ENCODE measurements at regions not wholly inside any gene's neighbourhood (a gene's known extent, or its start where the extent isn't known, plus 50 kb on each side); places are given as distances from the start of the nearest gene placed in this dataset.

DNA sequence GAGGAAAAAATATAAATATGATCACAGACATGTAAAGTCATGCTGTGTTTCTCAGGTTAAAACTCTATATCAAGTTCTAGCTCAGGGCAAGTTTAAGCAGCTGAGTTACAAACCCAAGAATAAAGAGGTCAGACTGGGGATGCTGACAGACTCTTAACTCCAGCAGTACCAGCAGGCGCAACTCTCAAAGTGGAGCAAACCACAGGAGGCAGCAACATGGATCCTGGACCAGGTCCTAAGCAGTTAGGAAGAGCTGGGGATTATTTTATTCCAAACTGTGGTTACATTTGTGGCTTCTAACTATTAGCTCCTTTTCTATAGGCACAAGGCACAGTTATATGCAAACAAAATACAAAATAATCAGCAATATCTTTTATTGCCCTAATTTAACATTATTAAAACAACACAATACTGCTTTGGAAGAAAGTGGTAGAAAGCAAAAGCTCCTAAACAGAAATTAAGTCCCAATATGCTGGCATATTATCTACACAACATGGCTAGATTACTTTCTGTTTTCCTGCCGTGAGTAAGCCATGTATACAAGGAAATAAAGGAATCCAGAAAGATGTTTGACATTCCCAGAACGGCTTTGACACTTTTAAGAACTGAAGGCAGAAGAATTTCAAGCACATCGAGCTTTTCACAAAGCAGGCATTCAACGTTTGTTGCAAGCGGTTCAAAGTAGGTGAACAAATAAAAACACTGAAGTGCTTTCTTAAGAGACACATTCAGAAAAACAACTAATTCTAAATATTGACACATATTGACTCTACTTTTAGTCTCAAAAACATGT is 378.8 kb upstream of the ZNF608 start:
- no peak for DNase-seq
- no peaks in the 10 kb centered on the region for H3K4me1 ChIP-seq (ENCODE audit: control insufficient read depth, insufficient read depth, low read length)
- 33% methylated on average over 3 of the region's 6 CpGs for WGBS (ENCODE audit: insufficient coverage)
- no peak overlapping the region for H3K27ac ChIP-seq (ENCODE audit: low read length)
- H3K27me3 ChIP-seq (ENCODE audit: control insufficient read depth, insufficient read depth, low read length), result no peaks in the 10 kb centered on the region
- no peaks in the 10 kb centered on the region for H3K36me3 ChIP-seq (ENCODE audit: control insufficient read depth, insufficient read depth, low read length)
- H3K4me3 ChIP-seq (ENCODE audit: low read length), result no peak overlapping the region
- no peaks in the 10 kb centered on the region for H3K9me3 ChIP-seq (replicated peaks; ENCODE audit: control insufficient read depth, low read depth, low read length)

GRCh38 chr5:125126050-125126449 is 379.6 kb upstream of the ZNF608 start:
- no peak overlapping the region for H3K27ac ChIP-seq (ENCODE audit: low read length)
- H3K9me3 ChIP-seq (replicated peaks; ENCODE audit: control insufficient read depth, low read depth, low read length), result no peaks in the 10 kb centered on the region
- no peaks in the 10 kb centered on the region for H3K4me1 ChIP-seq (ENCODE audit: control insufficient read depth, insufficient read depth, low read length)
- H3K27me3 ChIP-seq (ENCODE audit: control insufficient read depth, insufficient read depth, low read length), result no peaks in the 10 kb centered on the region
- no peak for DNase-seq
- H3K36me3 ChIP-seq (ENCODE audit: control insufficient read depth, insufficient read depth, low read length), result no peaks in the 10 kb centered on the region
- H3K4me3 ChIP-seq (ENCODE audit: low read length), result no peak overlapping the region

GRCh38 chr5:125129151-125129806 is 382.8 kb upstream of the ZNF608 start:
- Histone ChIP-seq H3K9me3 (replicated peaks; ENCODE audit: control insufficient read depth, low read depth, low read length) (no peaks in the 10 kb centered on the region), H3K27ac (ENCODE audit: low read length) (no peak overlapping the region), H3K36me3 (ENCODE audit: control insufficient read depth, insufficient read depth, low read length) (no peaks in the 10 kb centered on the region), H3K4me3 (ENCODE audit: low read length) (no peak overlapping the region), H3K4me1 (ENCODE audit: control insufficient read depth, insufficient read depth, low read length) (no peaks in the 10 kb centered on the region), H3K27me3 (ENCODE audit: control insufficient read depth, insufficient read depth, low read length) (no peaks in the 10 kb centered on the region)
- DNase-seq, result no peak
- no CpG with 5 or more reads among the region's 4 CpGs for WGBS (ENCODE audit: insufficient coverage)

DNA sequence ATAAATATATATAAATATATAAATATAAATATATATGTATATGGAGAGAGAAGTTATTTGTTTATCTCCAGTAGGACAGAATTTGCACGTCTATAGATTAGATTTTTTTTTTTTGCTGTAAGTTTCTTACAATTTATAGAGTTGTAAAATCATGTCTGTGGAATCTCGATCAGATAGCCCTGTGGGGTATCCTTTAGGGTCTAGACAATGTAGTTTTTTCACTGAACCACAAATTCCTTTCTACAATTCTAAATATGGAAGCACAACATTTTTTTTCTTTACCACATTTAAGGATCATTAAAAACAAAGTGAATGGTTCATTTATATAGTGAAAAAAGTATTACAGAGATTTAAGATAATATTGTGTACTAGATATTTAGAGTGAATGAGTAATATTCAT is 384.2 kb upstream of the ZNF608 start:
- H3K4me3 ChIP-seq (ENCODE audit: low read length), result no peak overlapping the region
- no peak for DNase-seq
- no peak overlapping the region for H3K27ac ChIP-seq (ENCODE audit: low read length)
- H3K9me3 ChIP-seq (replicated peaks; ENCODE audit: control insufficient read depth, low read depth, low read length), result no peaks in the 10 kb centered on the region
- H3K27me3 ChIP-seq (ENCODE audit: control insufficient read depth, insufficient read depth, low read length), result no peaks in the 10 kb centered on the region
- no peaks in the 10 kb centered on the region for H3K4me1 ChIP-seq (ENCODE audit: control insufficient read depth, insufficient read depth, low read length)
- no CpG with 5 or more reads among the region's 2 CpGs for WGBS (ENCODE audit: insufficient coverage)
- no peaks in the 10 kb centered on the region for H3K36me3 ChIP-seq (ENCODE audit: control insufficient read depth, insufficient read depth, low read length)

DNA sequence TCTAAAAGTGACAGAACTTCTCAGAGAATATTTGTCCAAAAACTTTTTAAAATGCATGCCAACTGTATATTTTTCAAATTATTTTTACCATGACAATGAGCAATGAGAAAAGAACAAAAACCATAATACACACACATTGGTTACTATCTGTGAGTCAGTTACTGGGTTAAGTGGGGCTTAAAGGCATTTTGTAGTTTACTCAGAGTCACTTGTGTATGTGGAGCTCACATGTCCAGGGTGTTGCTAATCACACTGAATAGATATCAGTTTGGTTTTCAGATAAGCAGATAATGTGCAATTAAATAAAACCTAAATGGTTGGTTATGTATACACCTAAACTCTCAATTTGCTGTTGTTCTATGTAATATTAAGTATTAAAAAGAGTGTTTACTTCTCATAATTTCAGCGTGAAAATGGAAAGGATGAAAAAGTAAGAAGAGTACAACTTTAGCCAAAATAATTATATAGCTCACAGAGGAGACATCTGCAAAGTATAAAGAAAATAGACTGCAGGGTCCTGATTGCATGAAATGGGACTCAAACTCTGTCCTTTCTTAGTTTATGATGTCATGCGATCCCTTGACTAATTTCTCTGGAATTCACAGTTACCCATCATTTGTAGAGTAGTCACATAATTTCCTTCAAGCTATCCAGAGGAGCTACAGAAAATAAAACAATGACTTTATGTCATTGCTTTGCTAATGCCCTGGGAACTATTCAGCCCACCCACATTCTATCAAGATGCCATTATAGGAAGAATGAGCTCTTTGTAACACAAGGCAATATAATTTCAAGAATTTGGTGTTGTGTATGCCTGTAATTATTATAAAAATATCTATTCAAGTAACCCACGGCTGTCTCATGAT is 388.0 kb upstream of the ZNF608 start:
- no peaks in the 10 kb centered on the region for H3K36me3 ChIP-seq (ENCODE audit: control insufficient read depth, insufficient read depth, low read length)
- no peak overlapping the region for H3K27ac ChIP-seq (ENCODE audit: low read length)
- H3K9me3 ChIP-seq (replicated peaks; ENCODE audit: control insufficient read depth, low read depth, low read length), result no peaks in the 10 kb centered on the region
- no peaks in the 10 kb centered on the region for H3K27me3 ChIP-seq (ENCODE audit: control insufficient read depth, insufficient read depth, low read length)
- WGBS (ENCODE audit: insufficient coverage), result no CpG with 5 or more reads among the region's 3 CpGs
- DNase-seq, result peak; percentile 87
- H3K4me3 ChIP-seq (ENCODE audit: low read length), result no peak overlapping the region
- no peaks in the 10 kb centered on the region for H3K4me1 ChIP-seq (ENCODE audit: control insufficient read depth, insufficient read depth, low read length)

GRCh38 chr5:125137535-125137934 is 391.1 kb upstream of the ZNF608 start:
- 92% methylated on average over 2 of the region's 3 CpGs for WGBS (ENCODE audit: insufficient coverage)

GRCh38 chr5:125138266-125138665 is 391.8 kb upstream of the ZNF608 start:
- Histone ChIP-seq H3K4me1 (ENCODE audit: control insufficient read depth, insufficient read depth, low read length) (peaks cover 2% of the 10 kb centered on the region), H3K9me3 (replicated peaks; ENCODE audit: control insufficient read depth, low read depth, low read length) (no peaks in the 10 kb centered on the region), H3K4me3 (ENCODE audit: low read length) (no peak overlapping the region), H3K27ac (ENCODE audit: low read length) (no peak overlapping the region), H3K27me3 (ENCODE audit: control insufficient read depth, insufficient read depth, low read length) (no peaks in the 10 kb centered on the region), H3K36me3 (ENCODE audit: control insufficient read depth, insufficient read depth, low read length) (no peaks in the 10 kb centered on the region)
- no CpG with 5 or more reads among the region's 1 CpG for WGBS (ENCODE audit: insufficient coverage)
- no peak for DNase-seq

More at GRCh38 chr5:125137535-125137934, 391.1 kb upstream of the ZNF608 start:
- Histone ChIP-seq H3K27me3 (ENCODE audit: control insufficient read depth, insufficient read depth, low read length) (no peaks in the 10 kb centered on the region), H3K36me3 (ENCODE audit: control insufficient read depth, insufficient read depth, low read length) (no peaks in the 10 kb centered on the region), H3K27ac (ENCODE audit: low read length) (no peak overlapping the region), H3K4me1 (ENCODE audit: control insufficient read depth, insufficient read depth, low read length) (peaks cover 2% of the 10 kb centered on the region), H3K9me3 (replicated peaks; ENCODE audit: control insufficient read depth, low read depth, low read length) (no peaks in the 10 kb centered on the region), H3K4me3 (ENCODE audit: low read length) (no peak overlapping the region)
- no peak for DNase-seq

DNA sequence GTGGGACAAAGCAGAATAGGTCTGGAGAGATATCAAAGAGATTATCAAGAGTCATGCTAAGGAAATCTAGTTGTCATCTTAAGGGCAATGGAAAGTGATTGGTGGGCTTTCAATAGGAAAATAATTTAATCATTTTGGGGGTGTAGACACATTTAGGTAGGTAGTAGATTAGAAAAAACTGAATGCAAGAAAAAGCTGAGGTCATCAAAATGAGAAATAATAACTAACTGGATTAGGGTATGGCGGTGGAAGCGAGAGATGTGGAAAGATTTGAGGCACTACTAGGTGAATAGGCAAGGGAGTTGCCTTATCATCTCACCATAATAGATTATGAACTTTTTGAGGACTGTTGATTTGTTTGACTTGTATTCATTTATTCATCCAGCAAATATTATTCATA is 393.2 kb upstream of the ZNF608 start:
- H3K27me3 ChIP-seq (ENCODE audit: control insufficient read depth, insufficient read depth, low read length), result no peaks in the 10 kb centered on the region
- peaks cover 2% of the 10 kb centered on the region for H3K4me1 ChIP-seq (ENCODE audit: control insufficient read depth, insufficient read depth, low read length)
- no peaks in the 10 kb centered on the region for H3K9me3 ChIP-seq (replicated peaks; ENCODE audit: control insufficient read depth, low read depth, low read length)
- no peak overlapping the region for H3K27ac ChIP-seq (ENCODE audit: low read length)
- DNase-seq, result no peak
- no peak overlapping the region for H3K4me3 ChIP-seq (ENCODE audit: low read length)
- H3K36me3 ChIP-seq (ENCODE audit: control insufficient read depth, insufficient read depth, low read length), result no peaks in the 10 kb centered on the region
- no CpG with 5 or more reads among the region's 2 CpGs for WGBS (ENCODE audit: insufficient coverage)

DNA sequence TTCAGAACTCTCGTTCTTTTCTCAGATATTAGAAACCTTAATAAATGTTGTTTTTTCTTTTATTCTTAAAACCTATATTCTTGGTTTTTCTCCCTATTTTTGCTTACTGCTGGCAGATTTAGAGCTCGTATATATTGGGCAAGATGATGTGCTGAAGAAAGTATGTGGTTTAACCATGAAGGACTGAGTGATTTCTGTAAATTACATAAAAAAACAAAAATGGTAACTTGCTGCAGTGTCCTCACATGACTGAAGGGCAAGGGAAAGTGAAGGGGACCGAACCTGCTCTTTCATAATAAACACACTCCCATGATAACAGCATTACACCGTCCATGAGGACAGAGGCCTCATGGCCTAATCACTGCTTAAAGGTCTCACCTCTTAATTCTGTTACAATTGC is 393.8 kb upstream of the ZNF608 start:
- no CpG with 5 or more reads among the region's 4 CpGs for WGBS (ENCODE audit: insufficient coverage)
- no peak for DNase-seq

DNA sequence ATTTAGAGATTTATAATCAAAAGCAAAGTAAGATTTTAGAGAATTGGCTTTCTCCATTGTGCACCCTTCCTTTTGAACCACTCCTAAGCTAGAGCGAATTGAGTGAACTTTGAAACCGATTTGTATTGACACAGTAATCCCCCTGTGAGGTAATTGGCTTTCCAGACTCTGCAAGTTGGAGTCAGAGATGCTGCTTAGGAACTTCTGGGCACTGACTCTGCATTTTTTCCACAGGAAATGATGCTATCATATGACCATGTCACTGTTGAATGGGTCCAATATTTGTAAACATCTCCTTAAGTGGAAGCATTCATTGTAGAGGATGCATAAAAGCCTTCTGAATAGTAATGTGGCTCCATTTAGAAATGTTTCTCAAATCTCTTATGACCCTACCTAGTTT is 394.4 kb upstream of the ZNF608 start:
- no peaks in the 10 kb centered on the region for H3K27me3 ChIP-seq (ENCODE audit: control insufficient read depth, insufficient read depth, low read length)
- peaks cover 2% of the 10 kb centered on the region for H3K4me1 ChIP-seq (ENCODE audit: control insufficient read depth, insufficient read depth, low read length)
- H3K9me3 ChIP-seq (replicated peaks; ENCODE audit: control insufficient read depth, low read depth, low read length), result no peaks in the 10 kb centered on the region
- H3K36me3 ChIP-seq (ENCODE audit: control insufficient read depth, insufficient read depth, low read length), result no peaks in the 10 kb centered on the region
- DNase-seq, result peak; percentile 98
- WGBS (ENCODE audit: insufficient coverage), result no CpG with 5 or more reads among the region's 2 CpGs
- peak overlapping the region; percentile 49 for H3K27ac ChIP-seq (ENCODE audit: low read length)
- H3K4me3 ChIP-seq (ENCODE audit: low read length), result no peak overlapping the region

More for the DNA sequence above, 393.8 kb upstream of the ZNF608 start:
- Histone ChIP-seq H3K9me3 (replicated peaks; ENCODE audit: control insufficient read depth, low read depth, low read length) (no peaks in the 10 kb centered on the region), H3K4me1 (ENCODE audit: control insufficient read depth, insufficient read depth, low read length) (peaks cover 2% of the 10 kb centered on the region), H3K27me3 (ENCODE audit: control insufficient read depth, insufficient read depth, low read length) (no peaks in the 10 kb centered on the region), H3K36me3 (ENCODE audit: control insufficient read depth, insufficient read depth, low read length) (no peaks in the 10 kb centered on the region), H3K27ac (ENCODE audit: low read length) (no peak overlapping the region), H3K4me3 (ENCODE audit: low read length) (no peak overlapping the region)
